BLaER1 (cell line): ENCODE measurements at regions not wholly inside any gene's neighbourhood (a gene's known extent, or its start where the extent isn't known, plus 50 kb on each side); places are given as distances from the start of the nearest gene placed in this dataset.

ENCODE experiments used
- H3K27ac ChIP-seq: shearing (Covaris generic); formaldehyde crosslinking; 2 replicates; pipeline ENCODE4 v1.8.1; 2022
- H3K27me3 ChIP-seq: shearing (Covaris generic); formaldehyde crosslinking; 2 replicates; pipeline ENCODE4 v1.8.1; 2022
- H3K36me3 ChIP-seq: shearing (Covaris generic); formaldehyde crosslinking; 2 replicates; pipeline ENCODE4 v1.8.1; 2022
- H3K4me1 ChIP-seq: shearing (Covaris generic); formaldehyde crosslinking; 2 replicates; pipeline ENCODE4 v1.8.1; 2022
- H3K4me2 ChIP-seq: shearing (Covaris generic); formaldehyde crosslinking; 2 replicates; pipeline ENCODE4 v1.8.1; 2022
- H3K4me3 ChIP-seq: shearing (Covaris generic); formaldehyde crosslinking; 2 replicates; pipeline ENCODE4 v1.8.1; 2022
- H3K9ac ChIP-seq: shearing (Covaris generic); formaldehyde crosslinking; 2 replicates; pipeline ENCODE4 v1.8.1; 2022
- H3K9me3 ChIP-seq: shearing (Covaris generic); formaldehyde crosslinking; 2 replicates; pipeline ENCODE4 v1.8.1; 2022
- H4K20me1 ChIP-seq: shearing (Covaris generic); formaldehyde crosslinking; 2 replicates; pipeline ENCODE4 v1.8.1; 2022
- Cebpa-rat ChIP-seq: shearing (Covaris generic); IDR thresholded peaks from 2 replicates; pipeline ENCODE4 v1.8.1; 2022

GRCh38 chr1:101101360-101101759 is 75.8 kb upstream of the DPH5 start:
- H3K4me2 ChIP-seq: 0 out of 2 replicates have a peak overlapping the region, but pooled peaks have one; percentile 4
- H4K20me1 ChIP-seq: no peaks in the 10 kb centered on the region
- H3K9me3 ChIP-seq: peaks cover 4% of the 10 kb centered on the region; the same call in 1 of the 2 replicates
- peaks cover 9% of the 10 kb centered on the region for H3K4me1 ChIP-seq
- no peak overlapping the region for H3K27ac ChIP-seq
- no peaks in the 10 kb centered on the region for H3K36me3 ChIP-seq
- H3K9ac ChIP-seq: no peak overlapping the region
- peak; percentile 80; the same call in 1 of the 2 replicates for TF ChIP-seq Cebpa-rat
- no peaks in the 10 kb centered on the region for H3K27me3 ChIP-seq
- no peak overlapping the region for H3K4me3 ChIP-seq

GRCh38 chr1:101100674-101101073 is 75.1 kb upstream of the DPH5 start:
- Histone ChIP-seq H3K4me1 (peaks cover 9% of the 10 kb centered on the region), H3K9ac (no peak overlapping the region), H3K36me3 (no peaks in the 10 kb centered on the region), H3K4me2 (0 out of 2 replicates have a peak overlapping the region, but pooled peaks have one; percentile 4), H3K27me3 (no peaks in the 10 kb centered on the region), H3K27ac (no peak overlapping the region), H4K20me1 (no peaks in the 10 kb centered on the region), H3K4me3 (no peak overlapping the region), H3K9me3 (peaks cover 4% of the 10 kb centered on the region; the same call in 1 of the 2 replicates)
- no peak for TF ChIP-seq Cebpa-rat

GRCh38 chr1:101098907-101099306 is 73.3 kb upstream of the DPH5 start:
- H3K27me3 ChIP-seq: no peaks in the 10 kb centered on the region
- no peak overlapping the region for H3K9ac ChIP-seq
- no peak overlapping the region for H3K4me2 ChIP-seq
- H3K27ac ChIP-seq: no peak overlapping the region
- H3K9me3 ChIP-seq: peaks cover 4% of the 10 kb centered on the region; the same call in 1 of the 2 replicates
- no peak overlapping the region for H3K4me3 ChIP-seq
- no peaks in the 10 kb centered on the region for H3K36me3 ChIP-seq
- TF ChIP-seq Cebpa-rat: no peak
- no peaks in the 10 kb centered on the region for H4K20me1 ChIP-seq
- H3K4me1 ChIP-seq: peaks cover 9% of the 10 kb centered on the region

GRCh38 chr1:101098327-101098726 is 72.7 kb upstream of the DPH5 start:
- H3K27ac ChIP-seq: no peak overlapping the region
- no peak overlapping the region for H3K4me3 ChIP-seq
- H3K4me1 ChIP-seq: peaks cover 9% of the 10 kb centered on the region
- no peaks in the 10 kb centered on the region for H3K27me3 ChIP-seq
- no peaks in the 10 kb centered on the region for H3K36me3 ChIP-seq
- H3K9ac ChIP-seq: no peak overlapping the region
- no peaks in the 10 kb centered on the region for H4K20me1 ChIP-seq
- TF ChIP-seq Cebpa-rat: no peak
- peaks cover 5% of the 10 kb centered on the region for H3K9me3 ChIP-seq
- no peak overlapping the region for H3K4me2 ChIP-seq

GRCh38 chr1:101089613-101090338 is 64.2 kb upstream of the DPH5 start:
- TF ChIP-seq Cebpa-rat: no peak
- Histone ChIP-seq H3K4me1 (no peaks in the 10 kb centered on the region), H3K27me3 (no peaks in the 10 kb centered on the region), H3K9me3 (peaks cover 17% of the 10 kb centered on the region), H4K20me1 (no peaks in the 10 kb centered on the region), H3K9ac (no peak overlapping the region), H3K36me3 (peaks cover 14% of the 10 kb centered on the region; the same call in 1 of the 2 replicates), H3K27ac (no peak overlapping the region), H3K4me2 (no peak overlapping the region), H3K4me3 (no peak overlapping the region)

- Histone ChIP-seq H4K20me1 (no peaks in the 10 kb centered on the region), H3K4me3 (no peak overlapping the region), H3K9ac (no peak overlapping the region), H3K4me1 (peaks cover 4% of the 10 kb centered on the region; the same call in 1 of the 2 replicates), H3K36me3 (peaks cover 17% of the 10 kb centered on the region; the same call in 1 of the 2 replicates), H3K27ac (no peak overlapping the region), H3K4me2 (no peak overlapping the region), H3K9me3 (peaks cover 16% of the 10 kb centered on the region), H3K27me3 (no peaks in the 10 kb centered on the region)
- TF ChIP-seq Cebpa-rat: no peak
These were observed 62.8 kb upstream of the DPH5 start for GRCh38 chr1:101088431-101088830.

- Histone ChIP-seq H3K27me3 (no peaks in the 10 kb centered on the region), H3K36me3 (peaks cover 17% of the 10 kb centered on the region; the same call in 1 of the 2 replicates), H4K20me1 (no peaks in the 10 kb centered on the region), H3K9ac (no peak overlapping the region), H3K9me3 (no peaks in the 10 kb centered on the region), H3K4me1 (peaks cover 15% of the 10 kb centered on the region), H3K4me3 (no peak overlapping the region), H3K27ac (no peak overlapping the region), H3K4me2 (no peak overlapping the region)
- no peak for TF ChIP-seq Cebpa-rat
These were observed 61.2 kb upstream of the DPH5 start for GRCh38 chr1:101086783-101087182.

- no peak for TF ChIP-seq Cebpa-rat
- H3K9me3 ChIP-seq: peaks cover 9% of the 10 kb centered on the region; the same call in 1 of the 2 replicates
- no peaks in the 10 kb centered on the region for H4K20me1 ChIP-seq
- no peak overlapping the region for H3K4me3 ChIP-seq
- peak overlapping the region; percentile 91; the same call in 1 of the 2 replicates for H3K27ac ChIP-seq
- H3K9ac ChIP-seq: no peak overlapping the region
- peaks cover 25% of the 10 kb centered on the region; the same call in 1 of the 2 replicates for H3K36me3 ChIP-seq
- H3K27me3 ChIP-seq: no peaks in the 10 kb centered on the region
- peaks cover 61% of the 10 kb centered on the region for H3K4me1 ChIP-seq
- peak overlapping the region; percentile 51 for H3K4me2 ChIP-seq
These were observed 56.2 kb upstream of the DPH5 start for GRCh38 chr1:101081496-101082488.

GRCh38 chr1:101080859-101081258 is 55.3 kb upstream of the DPH5 start:
- Histone ChIP-seq H4K20me1 (no peaks in the 10 kb centered on the region), H3K36me3 (peaks cover 29% of the 10 kb centered on the region), H3K27me3 (no peaks in the 10 kb centered on the region), H3K4me3 (0 out of 2 replicates have a peak overlapping the region, but pooled peaks have one; percentile 7), H3K4me1 (peaks cover 61% of the 10 kb centered on the region), H3K9ac (no peak overlapping the region), H3K9me3 (peaks cover 9% of the 10 kb centered on the region; the same call in 1 of the 2 replicates), H3K4me2 (peak overlapping the region; percentile 82), H3K27ac (peak overlapping the region; percentile 91)
- TF ChIP-seq Cebpa-rat: no peak
